HepG2 (cell line): ENCODE measurements at regions not wholly inside any gene's neighbourhood (a gene's known extent, or its start where the extent isn't known, plus 50 kb on each side); places are given as distances from the start of the nearest gene placed in this dataset.

ENCODE experiments used
- ATAC-seq: fragments of 200-7000 bp; cut with Tn5 transposase; 3 replicates; pipeline ENCODE4 v1.9.1; 2020; ENCODE audit warnings: mild to moderate bottlenecking, moderate library complexity
- BruUV-seq: library from RNA; stranded (reverse); fragments of 400-500 nt; replicated peaks from 2 replicates; lab custom pipeline; 2021; lab: Mats Ljungman, UMichigan
- CTCF ChIA-PET: fragments of 300-600 bp; formaldehyde crosslinking; extraction: SDS; loops from one replicate; lab custom pipeline; 2021; ENCODE audit warnings: low total read pairs, inconsistent platforms, low intra/inter-chr PET ratio; lab: Yijun Ruan, JAX
- POLR2A ChIA-PET: fragments of 350-600 bp; sonication (Branson Sonifier 250); formaldehyde crosslinking; loops from one replicate; lab custom pipeline; 2020; ENCODE audit warnings: antibody characterized with exemption, inconsistent platforms; lab: Yijun Ruan, JAX
- DNase-seq: peaks from one replicate; pipeline ENCODE4 v3.0.0-alpha.2; 2015; ENCODE audit warnings: low spot score
- FAIRE-seq: peaks from 3 replicates; lab custom pipeline; 2011; peaks lifted over from hg19 to GRCh38; lab: Jason Lieb, UNC
- H2AFZ ChIP-seq: one replicate; pipeline ENCODE4 v1.6.1; 2011; ENCODE audit warnings: low read length, inconsistent platforms
- H3K27ac ChIP-seq: fragments of 300-600 bp; 3 replicates; pipeline ENCODE4 v1.8.0; 2011; ENCODE audit warnings: mixed run types, mild to moderate bottlenecking, mixed read lengths, low read length, inconsistent platforms; ENCODE audit not compliant: insufficient read depth; ENCODE audit errors: extremely low read length
- H3K27me3 ChIP-seq, 2 experiments: fragments of 200-600 bp in 1 of 2; 2 replicates in 1 of 2; 3 replicates in 1 of 2; pipeline versions ENCODE4 v1.6.0 to v1.8.0; 2011; ENCODE audit warnings: low read length in 2 of 2, mild to moderate bottlenecking in 2 of 2, moderate library complexity in 2 of 2, inconsistent platforms in 1 of 2; ENCODE audit not compliant: insufficient read depth in 2 of 2, control insufficient read depth in 1 of 2
- H3K36me3 ChIP-seq, 2 experiments: fragments of 200-600 bp in 1 of 2; replicated peaks in 1 of 2; 2 replicates in 1 of 2; 3 replicates in 1 of 2; pipeline versions ENCODE4 v1.5.1 to v1.8.0; 2011; ENCODE audit warnings: low read length in 2 of 2, inconsistent platforms in 1 of 2; ENCODE audit not compliant: insufficient read depth in 2 of 2, control insufficient read depth in 1 of 2
- H3K4me1 ChIP-seq: 2 replicates; pipeline ENCODE4 v1.5.1; 2012; ENCODE audit warnings: low read length, inconsistent platforms; ENCODE audit not compliant: insufficient read depth
- H3K4me2 ChIP-seq: 2 replicates; pipeline ENCODE4 v1.6.0; 2011; ENCODE audit warnings: low read depth, low read length, inconsistent platforms
- H3K4me3 ChIP-seq, 3 experiments: fragments of 200-600 bp in 1 of 3; sonication (generic), shearing (Covaris generic) in 1 of 3; replicated peaks in 1 of 3; 2 replicates each; pipeline ENCODE4 v1.5.1; 2011 to 2016; ENCODE audit warnings: low read length in 3 of 3, inconsistent platforms in 2 of 3, low read depth in 2 of 3, mild to moderate bottlenecking in 2 of 3, control low read depth in 1 of 3, mixed read lengths in 1 of 3; ENCODE audit not compliant: insufficient read depth in 1 of 3
- H3K79me2 ChIP-seq: one replicate; pipeline ENCODE4 v1.6.1; 2011; ENCODE audit warnings: low read length, inconsistent platforms; ENCODE audit not compliant: insufficient read depth
- H3K9ac ChIP-seq: 2 replicates; pipeline ENCODE4 v1.6.0; 2011; ENCODE audit warnings: mild to moderate bottlenecking, low read depth, low read length, inconsistent platforms; ENCODE audit not compliant: insufficient read depth
- H3K9me3 ChIP-seq: 2 replicates; pipeline ENCODE4 v1.5.1; 2012; ENCODE audit warnings: mild to moderate bottlenecking, low read length
- H4K20me1 ChIP-seq: 2 replicates; pipeline ENCODE4 v1.6.0; 2011; ENCODE audit warnings: inconsistent platforms, mild to moderate bottlenecking, low read length, moderate library complexity; ENCODE audit not compliant: insufficient read depth
- BCL6 ChIP-seq: IDR thresholded peaks from 2 replicates; pipeline ENCODE4 v1.6.1; 2016; ENCODE audit warnings: missing genetic modification reagents, missing compliant biosample characterization
- BRF2 ChIP-seq: sonication (generic); formaldehyde crosslinking; IDR thresholded peaks from 2 replicates; pipeline ENCODE4 v1.8.1; 2022; ENCODE audit warnings: mild to moderate bottlenecking, missing genetic modification reagents
- FOXP1 ChIP-seq, 2 experiments: fragments of 450-650 bp in 1 of 2; IDR thresholded peaks; 2 replicates each; pipeline ENCODE4 v1.6.1; 2017 to 2018; ENCODE audit warnings: antibody characterized with exemption in 1 of 2
- HOXA7 ChIP-seq: sonication (generic); formaldehyde crosslinking; IDR thresholded peaks from 2 replicates; pipeline ENCODE4 v1.8.1; 2022; ENCODE audit warnings: mild to moderate bottlenecking, missing genetic modification reagents, moderate library complexity
- KLF16 ChIP-seq, 2 experiments: sonication (generic) in 1 of 2; formaldehyde crosslinking in 1 of 2; IDR thresholded peaks; 2 replicates each; pipeline versions ENCODE4 v1.6.1 to v1.8.0; 2016 to 2023; ENCODE audit warnings: missing genetic modification reagents in 2 of 2, missing compliant biosample characterization in 1 of 2
- NKX3-1 ChIP-seq: sonication (generic); formaldehyde crosslinking; IDR thresholded peaks from 2 replicates; pipeline ENCODE4 v1.5.0; 2020; ENCODE audit warnings: missing genetic modification reagents
- TBX3 ChIP-seq: fragments of 450-650 bp; IDR thresholded peaks from 2 replicates; pipeline ENCODE4 v1.6.1; 2017; ENCODE audit warnings: antibody characterized with exemption, mild to moderate bottlenecking, inconsistent platforms, borderline replicate concordance
- ZBTB7A ChIP-seq: sonication (generic); formaldehyde crosslinking; IDR thresholded peaks from 2 replicates; pipeline ENCODE4 v1.8.0; 2022; ENCODE audit warnings: mild to moderate bottlenecking, missing genetic modification reagents
- ZKSCAN5 ChIP-seq: sonication (generic); formaldehyde crosslinking; IDR thresholded peaks from 2 replicates; pipeline ENCODE4 v1.5.1; 2020; ENCODE audit warnings: mild to moderate bottlenecking, missing genetic modification reagents
- ZNF770 ChIP-seq: sonication (generic); formaldehyde crosslinking; IDR thresholded peaks from 2 replicates; pipeline ENCODE4 v1.5.0; 2020; ENCODE audit warnings: mild to moderate bottlenecking, missing genetic modification reagents
- WGBS: methylation state at CpG from one replicate; pipeline ENCODE4 v1.1.6; 2017; ENCODE audit warnings: low lambda C conversion rate; 5-methylcytosine and 5-hydroxymethylcytosine counted together
- in situ Hi-C: cut with HindIII; loops from 2 replicates; pipeline ENCODE4 v1.10.0; 2017; ENCODE audit warnings: low pct_unique_long_range_greater_than_20kb; ENCODE audit not compliant: extremely low pct_ligation_motif_present
- intact Hi-C: fragments of 100-400 bp; cut with micrococcal nuclease; formaldehyde crosslinking; loops from one replicate; pipeline ENCODE4 v1.10.0; 2022; ENCODE audit not compliant: unreplicated experiment

GRCh38 chr3:16028604-16029003 is 145.9 kb upstream of the GALNT15 start:
- Histone ChIP-seq H3K4me3 (no peak overlapping the region), H3K9me3 (no peaks in the 10 kb centered on the region), H3K4me2 (no peak overlapping the region), H4K20me1 (no peaks in the 10 kb centered on the region), H3K9ac (no peak overlapping the region), H3K79me2 (no peaks in the 10 kb centered on the region), H3K27me3 (no peaks in the 10 kb centered on the region), H3K4me1 (no peaks in the 10 kb centered on the region), H3K27ac (no peak overlapping the region), H3K36me3 (no peaks in the 10 kb centered on the region), H2AFZ (no peak overlapping the region)
- BruUV-seq = no TSS peak
- TF ChIP-seq ZBTB7A (CRISPR knock-in tag) = no peak
- no peak for TF ChIP-seq ZKSCAN5
- no peak for TF ChIP-seq ZNF770 (CRISPR knock-in tag)
- no peak for TF ChIP-seq TBX3
- no peak for TF ChIP-seq FOXP1 (IDR thresholded peaks at IDR 0.05)
- no peak for TF ChIP-seq FOXP1 (CRISPR knock-in tag; IDR thresholded peaks at IDR 0.05)
- TF ChIP-seq BRF2 (CRISPR knock-in tag) = no peak
- TF ChIP-seq BCL6 (CRISPR knock-in tag) = no peak
- no peak for TF ChIP-seq NKX3-1 (CRISPR knock-in tag)
- TF ChIP-seq HOXA7 (CRISPR knock-in tag) = no peak
- TF ChIP-seq KLF16 (CRISPR knock-in tag; IDR thresholded peaks at IDR 0.05) = no peak
- FAIRE-seq = no peak
- POLR2A ChIA-PET = no interaction called here
- DNase-seq = no peak
- WGBS = 42% methylated on average over 2 of the region's 2 CpGs
- in situ Hi-C loops (loop anchor here (25.0 kb wide), 1 partner anchor 509 kb away; no protein-coding TSS in a partner anchor), intact Hi-C loops (no loop called here)
- ATAC-seq = no peak
- CTCF ChIA-PET = no interaction called here
